ENCODE measurements at regions not wholly inside any gene's neighbourhood (a gene's known extent, or its start where the extent isn't known, plus 50 kb on each side); places are given as distances from the start of the nearest gene placed in this dataset.

GRCh38 chr14:106776395-106776983, 1250.1 kb downstream of the TMEM121 start:
- no peaks in the 10 kb centered on the region for H3K4me1 ChIP-seq
- H3K27ac ChIP-seq: no peak overlapping the region
- no peaks in the 10 kb centered on the region for H3K36me3 ChIP-seq
- TF ChIP-seq CTCF (IDR thresholded peaks at IDR 0.05): no peak
- TF ChIP-seq POLR2AphosphoS5 (IDR thresholded peaks at IDR 0.05): no peak
- no peak for TF ChIP-seq POLR2A (IDR thresholded peaks at IDR 0.05)
- TF ChIP-seq EP300 (IDR thresholded peaks at IDR 0.05): no peak
- intact Hi-C loops (cut with DNase I; ENCODE audit: low total_unique reads): no loop called here
- 14 to 72% (median 54%) methylated on average over 4 of the region's 4 CpGs for WGBS, 5 donors
- H3K4me3 ChIP-seq: no peak overlapping the region
- no peak for DNase-seq
- peaks cover 0 to 20% (median 0%) of the 10 kb centered on the region in 3 donors for H3K27me3 ChIP-seq
- H3K9me3 ChIP-seq: peaks cover 0 to 12% (median 5%) of the 10 kb centered on the region in 4 donors

GRCh38 chr14:106778986-106779385, 1252.6 kb downstream of the TMEM121 start:
- intact Hi-C loops (cut with DNase I; ENCODE audit: low total_unique reads): no loop called here
- Histone ChIP-seq H3K4me3 (no peak overlapping the region), H3K36me3 (no peaks in the 10 kb centered on the region), H3K4me1 (no peaks in the 10 kb centered on the region), H3K27me3 (peaks cover 0 to 20% (median 0%) of the 10 kb centered on the region in 3 donors), H3K9me3 (peaks cover 0 to 12% (median 5%) of the 10 kb centered on the region in 4 donors), H3K27ac (no peak overlapping the region)
- no peak for TF ChIP-seq CTCF (IDR thresholded peaks at IDR 0.05)
- TF ChIP-seq EP300 (IDR thresholded peaks at IDR 0.05): no peak
- TF ChIP-seq POLR2AphosphoS5 (IDR thresholded peaks at IDR 0.05): no peak
- TF ChIP-seq POLR2A (IDR thresholded peaks at IDR 0.05): no peak
- DNase-seq: no peak

GRCh38 chr14:106786697-106787096, 1260.3 kb downstream of the TMEM121 start:
- no peak for DNase-seq
- Histone ChIP-seq H3K4me1 (no peaks in the 10 kb centered on the region), H3K27ac (no peak overlapping the region), H3K36me3 (no peaks in the 10 kb centered on the region), H3K4me3 (no peak overlapping the region), H3K9me3 (no peaks in the 10 kb centered on the region), H3K27me3 (peaks cover 0 to 14% (median 0%) of the 10 kb centered on the region in 3 donors)
- intact Hi-C loops (cut with DNase I; ENCODE audit: low total_unique reads): no loop called here
- no peak for TF ChIP-seq POLR2AphosphoS5 (IDR thresholded peaks at IDR 0.05)
- TF ChIP-seq EP300 (IDR thresholded peaks at IDR 0.05): no peak
- TF ChIP-seq POLR2A (IDR thresholded peaks at IDR 0.05): no peak
- TF ChIP-seq CTCF (IDR thresholded peaks at IDR 0.05): no peak
- WGBS, 5 donors: 14 to 31% (median 23%) methylated on average over 1 of the region's 1 CpG

GRCh38 chr14:106787626-106788025, 1261.2 kb downstream of the TMEM121 start:
- no peak for DNase-seq
- WGBS, 5 donors: 45 to 61% (median 50%) methylated on average over 2 of the region's 2 CpGs
- Histone ChIP-seq H3K9me3 (no peaks in the 10 kb centered on the region), H3K36me3 (no peaks in the 10 kb centered on the region), H3K27ac (no peak overlapping the region), H3K4me1 (no peaks in the 10 kb centered on the region), H3K4me3 (no peak overlapping the region), H3K27me3 (peaks cover 0 to 20% (median 0%) of the 10 kb centered on the region in 3 donors)
- intact Hi-C loops (cut with DNase I; ENCODE audit: low total_unique reads): no loop called here
- TF ChIP-seq POLR2A (IDR thresholded peaks at IDR 0.05): no peak
- TF ChIP-seq POLR2AphosphoS5 (IDR thresholded peaks at IDR 0.05): no peak
- TF ChIP-seq EP300 (IDR thresholded peaks at IDR 0.05): no peak
- TF ChIP-seq CTCF (IDR thresholded peaks at IDR 0.05): no peak

Data from stomach (tissue), 8 donors.